SK-N-SH treated with all-trans-retinoic acid at 6 μM for 48 hours (cell line): ENCODE measurements at regions not wholly inside any gene's neighbourhood (a gene's known extent, or its start where the extent isn't known, plus 50 kb on each side); places are given as distances from the start of the nearest gene placed in this dataset.

Experiments
- ATAC-seq: fragments of 200-7000 bp; cut with Tn5 transposase; 3 replicates; pipeline ENCODE4 v1.9.1; 2020; ENCODE audit warnings: mild to moderate bottlenecking, moderate library complexity
- ARNTL ChIP-seq: fragments of 450-650 bp; formaldehyde crosslinking; IDR thresholded peaks from 2 replicates; pipeline ENCODE4 v1.5.0; 2020; ENCODE audit warnings: low read depth, mild to moderate bottlenecking, moderate library complexity, borderline replicate concordance
- BACH2 ChIP-seq: fragments of 250-450 bp; sonication (Bioruptor Pico); IDR thresholded peaks from 2 replicates; pipeline ENCODE4 v1.9.0; 2021; ENCODE audit warnings: mild to moderate bottlenecking, borderline replicate concordance
- CREB5 ChIP-seq: fragments of 250-450 bp; sonication (Bioruptor Pico); IDR thresholded peaks from 2 replicates; pipeline ENCODE4 v1.5.1; 2020; ENCODE audit warnings: low read depth, mild to moderate bottlenecking, moderate library complexity
- CSRNP3 ChIP-seq: fragments of 250-450 bp; sonication (Bioruptor Pico); IDR thresholded peaks from 2 replicates; pipeline ENCODE4 v1.5.1; 2021; ENCODE audit warnings: mild to moderate bottlenecking, moderate library complexity
- ESRRG ChIP-seq: fragments of 250-450 bp; sonication (Bioruptor Pico); IDR thresholded peaks from 2 replicates; pipeline ENCODE4 v1.6.1; 2021; ENCODE audit warnings: mild to moderate bottlenecking
- ISL1 ChIP-seq: fragments of 250-450 bp; sonication (Bioruptor Pico); IDR thresholded peaks from 2 replicates; pipeline ENCODE4 v2.1.2; 2022; ENCODE audit warnings: mild to moderate bottlenecking, moderate library complexity
- OSR1 ChIP-seq: fragments of 250-450 bp; sonication (Bioruptor Pico); IDR thresholded peaks from 2 replicates; pipeline ENCODE4 v1.8.0; 2022; ENCODE audit warnings: moderate library complexity, mild to moderate bottlenecking, inconsistent platforms
- PATZ1 ChIP-seq: fragments of 250-450 bp; sonication (Bioruptor Pico); IDR thresholded peaks from 2 replicates; pipeline ENCODE4 v1.8.0; 2020; ENCODE audit warnings: mild to moderate bottlenecking, moderate library complexity, borderline replicate concordance
- PPARA ChIP-seq: fragments of 250-450 bp; sonication (Bioruptor Pico); IDR thresholded peaks from 2 replicates; pipeline ENCODE4 v1.5.0; 2020; ENCODE audit warnings: mild to moderate bottlenecking, borderline replicate concordance
- RARB ChIP-seq: fragments of 250-450 bp; sonication (Bioruptor Pico); IDR thresholded peaks from 2 replicates; pipeline ENCODE4 v1.8.0; 2021; ENCODE audit warnings: mild to moderate bottlenecking, moderate library complexity
- SNAI2 ChIP-seq: fragments of 250-450 bp; sonication (Bioruptor Pico); IDR thresholded peaks from 2 replicates; pipeline ENCODE4 v1.5.0; 2020; ENCODE audit warnings: mild to moderate bottlenecking, moderate library complexity
- TCF4 ChIP-seq: fragments of 250-450 bp; sonication (Bioruptor Pico); IDR thresholded peaks from 2 replicates; pipeline ENCODE4 v1.8.0; 2021; ENCODE audit warnings: mild to moderate bottlenecking, moderate library complexity, borderline replicate concordance
- ZFP30 ChIP-seq: fragments of 450-650 bp; formaldehyde crosslinking; IDR thresholded peaks from 2 replicates; pipeline ENCODE4 v1.5.0; 2022; ENCODE audit warnings: mild to moderate bottlenecking, moderate library complexity
- ZNF565 ChIP-seq: fragments of 450-650 bp; formaldehyde crosslinking; conservative IDR thresholded peaks from 2 replicates; pipeline ENCODE4 v1.5.0; 2020; ENCODE audit warnings: low read depth, mild to moderate bottlenecking, moderate library complexity
- ZNF70 ChIP-seq: fragments of 450-650 bp; formaldehyde crosslinking; IDR thresholded peaks from 2 replicates; pipeline ENCODE4 v1.5.0; 2020; ENCODE audit warnings: mild to moderate bottlenecking, moderate library complexity
- TF ChIP-seq, protein P1 (sequence below): fragments of 250-450 bp; sonication (Bioruptor Pico); IDR thresholded peaks from 2 replicates; pipeline ENCODE4 v1.8.0; 2021; ENCODE audit warnings: low read depth, mild to moderate bottlenecking, moderate library complexity, borderline replicate concordance
- TF ChIP-seq, protein P2 (sequence below): fragments of 250-450 bp; sonication (Bioruptor Pico); IDR thresholded peaks from 2 replicates; pipeline ENCODE4 v1.5.0; 2020; ENCODE audit warnings: mild to moderate bottlenecking, moderate library complexity

DNA sequence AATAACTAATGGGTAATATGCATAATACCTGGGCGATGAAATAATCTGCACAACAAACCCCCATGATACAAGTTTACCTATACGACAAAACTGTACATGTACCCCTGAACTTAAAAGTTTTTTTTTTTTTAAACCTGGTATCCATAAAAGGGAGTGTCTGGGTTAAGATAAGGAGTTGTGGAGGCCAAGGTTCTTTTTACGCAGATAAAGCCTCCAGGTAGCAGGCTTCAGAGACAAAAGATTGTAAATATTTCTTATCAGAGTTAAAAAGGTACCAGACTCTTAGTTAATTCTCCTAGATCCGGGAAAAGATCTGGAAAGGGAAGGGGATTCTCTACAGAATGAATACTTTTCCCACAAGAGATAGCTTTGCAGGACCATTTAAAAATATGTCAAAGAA lies 259.4 kb upstream of the SSTR1 start:
- no peak for TF ChIP-seq ESRRG
- no peak for TF ChIP-seq PPARA (CRISPR knock-in tag)
- no peak for TF ChIP-seq RARB (CRISPR knock-in tag)
- TF ChIP-seq SNAI2 (CRISPR knock-in tag), result no peak
- no peak for TF ChIP-seq CSRNP3 (CRISPR knock-in tag)
- no peak for TF ChIP-seq CREB5 (CRISPR knock-in tag)
- TF ChIP-seq ARNTL (CRISPR knock-in tag), result no peak
- TF ChIP-seq ZNF565 (CRISPR knock-in tag), result no peak
- TF ChIP-seq OSR1 (CRISPR knock-in tag), result no peak
- TF ChIP-seq, protein P1, sequence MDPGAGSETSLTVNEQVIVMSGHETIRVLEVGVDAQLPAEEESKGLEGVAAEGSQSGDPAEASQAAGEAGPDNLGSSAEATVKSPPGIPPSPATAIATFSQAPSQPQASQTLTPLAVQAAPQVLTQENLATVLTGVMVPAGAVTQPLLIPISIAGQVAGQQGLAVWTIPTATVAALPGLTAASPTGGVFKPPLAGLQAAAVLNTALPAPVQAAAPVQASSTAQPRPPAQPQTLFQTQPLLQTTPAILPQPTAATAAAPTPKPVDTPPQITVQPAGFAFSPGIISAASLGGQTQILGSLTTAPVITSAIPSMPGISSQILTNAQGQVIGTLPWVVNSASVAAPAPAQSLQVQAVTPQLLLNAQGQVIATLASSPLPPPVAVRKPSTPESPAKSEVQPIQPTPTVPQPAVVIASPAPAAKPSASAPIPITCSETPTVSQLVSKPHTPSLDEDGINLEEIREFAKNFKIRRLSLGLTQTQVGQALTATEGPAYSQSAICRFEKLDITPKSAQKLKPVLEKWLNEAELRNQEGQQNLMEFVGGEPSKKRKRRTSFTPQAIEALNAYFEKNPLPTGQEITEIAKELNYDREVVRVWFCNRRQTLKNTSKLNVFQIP (CRISPR knock-in tag), result no peak
- TF ChIP-seq ZNF70 (CRISPR knock-in tag), result no peak
- TF ChIP-seq, all 23 proteins: peak for 0
- no peak for ATAC-seq

- TF ChIP-seq PPARA (CRISPR knock-in tag) (no peak), TCF4 (CRISPR knock-in tag) (no peak), ZNF70 (CRISPR knock-in tag) (no peak), OSR1 (CRISPR knock-in tag) (no peak), CSRNP3 (CRISPR knock-in tag) (no peak), ESRRG (no peak), RARB (CRISPR knock-in tag) (no peak), ZFP30 (CRISPR knock-in tag) (no peak), BACH2 (CRISPR knock-in tag) (no peak)
- TF ChIP-seq, protein P2, sequence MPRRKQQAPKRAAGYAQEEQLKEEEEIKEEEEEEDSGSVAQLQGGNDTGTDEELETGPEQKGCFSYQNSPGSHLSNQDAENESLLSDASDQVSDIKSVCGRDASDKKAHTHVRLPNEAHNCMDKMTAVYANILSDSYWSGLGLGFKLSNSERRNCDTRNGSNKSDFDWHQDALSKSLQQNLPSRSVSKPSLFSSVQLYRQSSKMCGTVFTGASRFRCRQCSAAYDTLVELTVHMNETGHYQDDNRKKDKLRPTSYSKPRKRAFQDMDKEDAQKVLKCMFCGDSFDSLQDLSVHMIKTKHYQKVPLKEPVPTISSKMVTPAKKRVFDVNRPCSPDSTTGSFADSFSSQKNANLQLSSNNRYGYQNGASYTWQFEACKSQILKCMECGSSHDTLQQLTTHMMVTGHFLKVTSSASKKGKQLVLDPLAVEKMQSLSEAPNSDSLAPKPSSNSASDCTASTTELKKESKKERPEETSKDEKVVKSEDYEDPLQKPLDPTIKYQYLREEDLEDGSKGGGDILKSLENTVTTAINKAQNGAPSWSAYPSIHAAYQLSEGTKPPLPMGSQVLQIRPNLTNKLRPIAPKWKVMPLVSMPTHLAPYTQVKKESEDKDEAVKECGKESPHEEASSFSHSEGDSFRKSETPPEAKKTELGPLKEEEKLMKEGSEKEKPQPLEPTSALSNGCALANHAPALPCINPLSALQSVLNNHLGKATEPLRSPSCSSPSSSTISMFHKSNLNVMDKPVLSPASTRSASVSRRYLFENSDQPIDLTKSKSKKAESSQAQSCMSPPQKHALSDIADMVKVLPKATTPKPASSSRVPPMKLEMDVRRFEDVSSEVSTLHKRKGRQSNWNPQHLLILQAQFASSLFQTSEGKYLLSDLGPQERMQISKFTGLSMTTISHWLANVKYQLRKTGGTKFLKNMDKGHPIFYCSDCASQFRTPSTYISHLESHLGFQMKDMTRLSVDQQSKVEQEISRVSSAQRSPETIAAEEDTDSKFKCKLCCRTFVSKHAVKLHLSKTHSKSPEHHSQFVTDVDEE (CRISPR knock-in tag), result no peak
- TF ChIP-seq, protein P1 (CRISPR knock-in tag), result no peak
- TF ChIP-seq, all 23 proteins: peak for 0
- ATAC-seq, result no peak
These were observed 239.0 kb upstream of the SSTR1 start for GRCh38 chr14:37968664-37969240.

DNA sequence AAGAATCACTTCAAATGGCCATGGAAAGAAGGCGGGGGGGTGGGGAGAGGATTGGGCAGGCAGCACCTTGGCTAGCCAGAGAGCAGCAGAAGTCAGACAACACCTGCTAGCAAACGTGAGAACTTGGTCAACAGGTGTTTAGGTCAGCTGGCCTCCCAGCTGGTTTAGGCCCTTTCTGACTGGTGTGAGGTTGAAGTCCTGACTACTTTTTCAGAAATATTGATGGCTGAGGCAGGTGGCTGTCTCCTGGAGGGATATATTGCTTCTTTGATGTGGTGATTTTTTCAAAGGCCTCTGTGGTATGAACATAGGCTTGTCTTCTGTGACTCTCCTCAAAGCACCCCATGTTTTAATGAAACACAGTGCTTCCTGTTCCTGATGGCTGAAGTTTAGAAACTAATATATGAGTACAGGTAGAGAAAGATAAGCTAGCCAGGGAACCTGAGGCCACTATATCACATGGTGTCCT lies 238.2 kb upstream of the SSTR1 start:
- no peak for ATAC-seq
- TF ChIP-seq PATZ1 (CRISPR knock-in tag) (no peak), ZNF70 (CRISPR knock-in tag) (no peak), TCF4 (CRISPR knock-in tag) (no peak), ISL1 (CRISPR knock-in tag) (no peak), CREB5 (CRISPR knock-in tag) (no peak), PPARA (CRISPR knock-in tag) (no peak)
- TF ChIP-seq, protein P2 (CRISPR knock-in tag), result no peak
